ENCODE measurements at regions not wholly inside any gene's neighbourhood (a gene's known extent, or its start where the extent isn't known, plus 50 kb on each side); places are given as distances from the start of the nearest gene placed in this dataset.

DNA sequence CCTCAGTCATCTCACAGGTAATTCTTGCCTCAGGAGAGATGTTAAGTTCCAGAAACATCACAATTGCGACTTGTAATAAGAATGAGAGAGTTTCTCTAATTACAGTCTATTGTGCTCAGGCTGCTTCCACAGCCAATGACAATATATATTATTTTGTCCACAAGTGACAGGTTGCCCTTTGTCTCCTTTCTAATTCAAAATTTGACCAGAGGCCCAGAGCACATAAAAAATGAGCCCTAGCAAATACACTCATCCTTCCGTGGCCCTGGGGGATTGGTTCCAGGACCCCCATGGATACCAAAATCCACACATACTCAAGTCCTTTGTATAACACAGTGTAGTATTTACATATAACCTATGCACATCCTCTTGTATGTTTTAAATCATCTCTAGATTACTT lies 88.1 kb upstream of the TMEM170B start:
- no peak for TF ChIP-seq ZBTB8A (tag by site-specific recombination; IDR thresholded peaks at IDR 0.05)
- TF ChIP-seq ZNF843 (tag by site-specific recombination; IDR thresholded peaks at IDR 0.05): no peak
- TF ChIP-seq, protein P1, sequence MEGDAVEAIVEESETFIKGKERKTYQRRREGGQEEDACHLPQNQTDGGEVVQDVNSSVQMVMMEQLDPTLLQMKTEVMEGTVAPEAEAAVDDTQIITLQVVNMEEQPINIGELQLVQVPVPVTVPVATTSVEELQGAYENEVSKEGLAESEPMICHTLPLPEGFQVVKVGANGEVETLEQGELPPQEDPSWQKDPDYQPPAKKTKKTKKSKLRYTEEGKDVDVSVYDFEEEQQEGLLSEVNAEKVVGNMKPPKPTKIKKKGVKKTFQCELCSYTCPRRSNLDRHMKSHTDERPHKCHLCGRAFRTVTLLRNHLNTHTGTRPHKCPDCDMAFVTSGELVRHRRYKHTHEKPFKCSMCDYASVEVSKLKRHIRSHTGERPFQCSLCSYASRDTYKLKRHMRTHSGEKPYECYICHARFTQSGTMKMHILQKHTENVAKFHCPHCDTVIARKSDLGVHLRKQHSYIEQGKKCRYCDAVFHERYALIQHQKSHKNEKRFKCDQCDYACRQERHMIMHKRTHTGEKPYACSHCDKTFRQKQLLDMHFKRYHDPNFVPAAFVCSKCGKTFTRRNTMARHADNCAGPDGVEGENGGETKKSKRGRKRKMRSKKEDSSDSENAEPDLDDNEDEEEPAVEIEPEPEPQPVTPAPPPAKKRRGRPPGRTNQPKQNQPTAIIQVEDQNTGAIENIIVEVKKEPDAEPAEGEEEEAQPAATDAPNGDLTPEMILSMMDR (tag by site-specific recombination; IDR thresholded peaks at IDR 0.05): no peak
- TF ChIP-seq ZNF561 (tag by site-specific recombination; IDR thresholded peaks at IDR 0.05; ENCODE audit: borderline replicate concordance): no peak
- TF ChIP-seq ZNF501 (tag by site-specific recombination; IDR thresholded peaks at IDR 0.05): no peak
- no peak for TF ChIP-seq MZF1 (tag by site-specific recombination; IDR thresholded peaks at IDR 0.05; ENCODE audit: borderline replicate concordance)
- TF ChIP-seq PRDM1 (tag by site-specific recombination; IDR thresholded peaks at IDR 0.05): no peak
- TF ChIP-seq TRIM28 (IDR thresholded peaks at IDR 0.05; ENCODE audit: borderline replicate concordance, low read length): no peak
- TF ChIP-seq ZBTB17 (tag by site-specific recombination; IDR thresholded peaks at IDR 0.05): no peak
- no peak for TF ChIP-seq HOXC10 (CRISPR knock-in tag; IDR thresholded peaks at IDR 0.05)
- TF ChIP-seq, protein P2, sequence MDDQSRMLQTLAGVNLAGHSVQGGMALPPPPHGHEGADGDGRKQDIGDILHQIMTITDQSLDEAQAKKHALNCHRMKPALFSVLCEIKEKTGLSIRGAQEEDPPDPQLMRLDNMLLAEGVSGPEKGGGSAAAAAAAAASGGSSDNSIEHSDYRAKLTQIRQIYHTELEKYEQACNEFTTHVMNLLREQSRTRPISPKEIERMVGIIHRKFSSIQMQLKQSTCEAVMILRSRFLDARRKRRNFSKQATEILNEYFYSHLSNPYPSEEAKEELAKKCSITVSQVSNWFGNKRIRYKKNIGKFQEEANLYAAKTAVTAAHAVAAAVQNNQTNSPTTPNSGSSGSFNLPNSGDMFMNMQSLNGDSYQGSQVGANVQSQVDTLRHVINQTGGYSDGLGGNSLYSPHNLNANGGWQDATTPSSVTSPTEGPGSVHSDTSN (CRISPR knock-in tag; IDR thresholded peaks at IDR 0.05): no peak
